HCT116 (cell line): ENCODE measurements at regions not wholly inside any gene's neighbourhood (a gene's known extent, or its start where the extent isn't known, plus 50 kb on each side); places are given as distances from the start of the nearest gene placed in this dataset.

Source experiments
- ATF3 ChIP-seq: IDR thresholded peaks from 2 replicates; pipeline ENCODE4 v1.6.1; 2012
- CTCF ChIP-seq, 3 experiments: fragments of 200-600 bp in 1 of 3; sonication (generic) in 1 of 3; IDR thresholded peaks in 2 of 3; conservative IDR thresholded peaks in 1 of 3; 2 replicates each; pipeline ENCODE4 v1.5.1; 2012 to 2017; ENCODE audit warnings: low read depth in 2 of 3, low read length in 2 of 3, antibody characterized with exemption in 1 of 3, borderline replicate concordance in 1 of 3, control low read depth in 1 of 3, mild to moderate bottlenecking in 1 of 3, mixed read lengths in 1 of 3, mixed run types in 1 of 3, moderate library complexity in 1 of 3; ENCODE audit not compliant: insufficient read depth in 1 of 3
- EZH2phosphoT487 ChIP-seq: fragments of 200-600 bp; IDR thresholded peaks from 2 replicates; pipeline ENCODE4 v1.6.1; 2018; ENCODE audit warnings: antibody characterized with exemption, borderline replicate concordance
- FOSL1 ChIP-seq: IDR thresholded peaks from 2 replicates; pipeline ENCODE4 v1.6.1; 2012; ENCODE audit warnings: low read depth
- POLR2A ChIP-seq: IDR thresholded peaks from 2 replicates; pipeline ENCODE4 v1.7.0; 2011; ENCODE audit warnings: borderline replicate concordance; ENCODE audit not compliant: insufficient read depth, insufficient read length; ENCODE audit errors: extremely low read depth
- POLR2AphosphoS5 ChIP-seq: IDR thresholded peaks from 2 replicates; pipeline ENCODE4 v1.6.1; 2011; ENCODE audit warnings: mild to moderate bottlenecking, low read depth, low read length, moderate library complexity
- SIN3A ChIP-seq: IDR thresholded peaks from 2 replicates; pipeline ENCODE4 v1.6.1; 2012; ENCODE audit warnings: low read depth

GRCh38 chr5:128020012-128020411, 63.6 kb upstream of the SLC12A2 start:
- TF ChIP-seq CTCF (IDR thresholded peaks at IDR 0.05 in 2 of 3, conservative IDR thresholded peaks at IDR 0.05 in 1 of 3; ENCODE audit: borderline replicate concordance in 1 of 3, insufficient read depth in 1 of 3, low read depth in 2 of 3, low read length in 2 of 3) (no peak), SIN3A (no peak), POLR2A (no peak), POLR2AphosphoS5 (no peak), EZH2phosphoT487 (no peak), FOSL1 (no peak), ATF3 (no peak)
